ENCODE measurements at regions not wholly inside any gene's neighbourhood (a gene's known extent, or its start where the extent isn't known, plus 50 kb on each side); places are given as distances from the start of the nearest gene placed in this dataset.

- Mint-ChIP-seq H3K9me3 (no peaks in the 10 kb centered on the region), H3K4me3 (no peak overlapping the region), H3K36me3 (no peaks in the 10 kb centered on the region), H3K27me3 (peaks cover 2% of the 10 kb centered on the region), H3K4me1 (no peaks in the 10 kb centered on the region), H3K27ac (no peak overlapping the region)
- ATAC-seq, result no peak
Measured at GRCh38 chr9:20082406-20082805, 293.6 kb upstream of the SLC24A2 start.

DNA sequence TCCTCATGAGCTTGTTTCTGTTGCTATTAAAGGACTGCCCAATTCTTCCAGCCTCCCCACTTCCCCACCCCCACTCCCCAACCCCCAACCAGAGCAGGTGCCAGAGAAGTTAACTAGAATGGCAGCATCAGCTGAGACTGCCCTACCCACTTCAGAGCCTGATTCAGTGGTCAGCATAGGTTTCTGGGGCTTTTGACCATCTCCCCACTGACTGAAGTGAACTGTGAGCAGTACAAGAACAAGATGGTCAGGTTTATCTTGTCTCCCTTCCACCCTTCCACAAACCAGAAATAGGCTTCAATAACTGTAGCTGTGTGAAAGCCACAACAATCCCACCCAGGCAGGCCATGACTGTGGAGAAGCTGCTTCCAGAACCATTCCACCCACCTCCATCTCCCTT, 289.4 kb upstream of the SLC24A2 start:
- no peak overlapping the region for H3K4me3 Mint-ChIP-seq
- H3K36me3 Mint-ChIP-seq, result no peaks in the 10 kb centered on the region
- peaks cover 4% of the 10 kb centered on the region for H3K9me3 Mint-ChIP-seq
- no peaks in the 10 kb centered on the region for H3K4me1 Mint-ChIP-seq
- ATAC-seq, result no peak
- no peaks in the 10 kb centered on the region for H3K27me3 Mint-ChIP-seq
- no peak overlapping the region for H3K27ac Mint-ChIP-seq

DNA sequence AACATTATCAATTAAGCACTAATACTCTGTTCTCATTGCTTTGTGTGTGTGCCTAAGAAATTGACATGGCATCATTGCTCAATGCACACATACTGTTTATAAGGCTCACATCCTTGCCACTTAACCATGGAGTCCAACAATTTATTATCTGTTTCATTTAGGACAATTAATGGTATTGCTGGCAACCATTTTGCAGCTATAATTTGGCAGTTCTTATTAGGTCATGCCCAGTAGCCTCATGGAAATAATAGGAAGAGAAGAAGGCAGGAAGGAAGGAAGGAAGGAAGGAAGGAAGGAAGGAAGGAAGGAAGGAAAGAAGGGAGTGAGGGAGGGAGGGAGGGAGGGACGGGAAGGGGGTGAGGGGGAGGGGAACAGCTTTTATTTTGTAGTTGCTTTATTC, 285.5 kb upstream of the SLC24A2 start:
- peaks cover 6% of the 10 kb centered on the region for H3K9me3 Mint-ChIP-seq

DNA sequence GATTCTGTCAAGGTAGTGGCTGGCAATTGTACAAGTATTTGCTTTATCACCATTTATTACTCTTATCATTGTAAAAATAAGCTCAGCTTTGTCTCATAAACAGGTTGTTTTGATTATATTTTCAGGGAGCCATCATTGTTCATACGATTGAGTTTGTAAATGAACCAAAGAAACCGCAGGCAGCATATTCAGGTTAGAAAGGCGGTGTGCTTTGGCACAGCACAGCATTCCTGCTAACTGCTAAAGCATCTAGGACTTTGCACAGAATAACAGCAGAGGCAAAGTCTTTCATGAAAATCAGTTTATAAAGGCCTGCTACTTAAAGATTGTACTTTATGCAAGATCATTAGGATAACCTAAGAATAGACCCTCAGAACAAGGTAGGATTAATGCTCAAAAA, 281.5 kb upstream of the SLC24A2 start:
- H3K27me3 Mint-ChIP-seq, result no peaks in the 10 kb centered on the region
- no peak overlapping the region for H3K27ac Mint-ChIP-seq
- no peak overlapping the region for H3K4me3 Mint-ChIP-seq
- H3K4me1 Mint-ChIP-seq, result peaks cover 13% of the 10 kb centered on the region
- no peak for ATAC-seq
- peaks cover 6% of the 10 kb centered on the region for H3K9me3 Mint-ChIP-seq
- H3K36me3 Mint-ChIP-seq, result no peaks in the 10 kb centered on the region

More for the DNA sequence above, 285.5 kb upstream of the SLC24A2 start:
- Mint-ChIP-seq H3K27ac (no peak overlapping the region), H3K4me1 (no peaks in the 10 kb centered on the region), H3K27me3 (no peaks in the 10 kb centered on the region), H3K36me3 (no peaks in the 10 kb centered on the region), H3K4me3 (no peak overlapping the region)
- no peak for ATAC-seq

GRCh38 chr9:20065796-20066700, 277.2 kb upstream of the SLC24A2 start:
- H3K4me3 Mint-ChIP-seq, result no peak overlapping the region
- no peaks in the 10 kb centered on the region for H3K27me3 Mint-ChIP-seq

DNA sequence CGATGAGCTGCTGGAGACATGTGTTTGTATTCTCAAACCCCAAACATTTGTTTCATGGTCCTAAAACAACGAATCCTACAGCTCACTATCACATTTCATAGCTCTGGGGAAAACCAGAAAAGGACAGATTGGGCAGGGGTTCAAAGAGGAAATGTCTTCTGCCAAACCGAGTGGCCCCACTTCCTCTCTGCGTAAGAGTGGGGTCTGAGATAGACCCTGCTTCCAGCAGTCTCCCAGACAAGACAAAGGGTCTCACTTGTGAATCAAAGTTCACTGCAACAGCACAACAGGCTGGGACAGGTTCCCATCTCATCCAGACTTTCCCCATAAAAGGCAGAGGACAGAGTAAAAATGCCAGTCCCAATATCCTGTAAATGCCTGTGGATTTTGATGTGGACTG, 276.2 kb upstream of the SLC24A2 start:
- no peaks in the 10 kb centered on the region for H3K36me3 Mint-ChIP-seq
- peak; percentile 20 for ATAC-seq
- H3K27me3 Mint-ChIP-seq, result no peaks in the 10 kb centered on the region
- no peaks in the 10 kb centered on the region for H3K9me3 Mint-ChIP-seq
- peaks cover 23% of the 10 kb centered on the region for H3K4me1 Mint-ChIP-seq
- H3K27ac Mint-ChIP-seq, result no peak overlapping the region
- no peak overlapping the region for H3K4me3 Mint-ChIP-seq

More at GRCh38 chr9:20065796-20066700, 277.2 kb upstream of the SLC24A2 start:
- Mint-ChIP-seq H3K27ac (no peak overlapping the region), H3K4me1 (peaks cover 23% of the 10 kb centered on the region), H3K9me3 (no peaks in the 10 kb centered on the region), H3K36me3 (no peaks in the 10 kb centered on the region)
- ATAC-seq, result no peak

DNA sequence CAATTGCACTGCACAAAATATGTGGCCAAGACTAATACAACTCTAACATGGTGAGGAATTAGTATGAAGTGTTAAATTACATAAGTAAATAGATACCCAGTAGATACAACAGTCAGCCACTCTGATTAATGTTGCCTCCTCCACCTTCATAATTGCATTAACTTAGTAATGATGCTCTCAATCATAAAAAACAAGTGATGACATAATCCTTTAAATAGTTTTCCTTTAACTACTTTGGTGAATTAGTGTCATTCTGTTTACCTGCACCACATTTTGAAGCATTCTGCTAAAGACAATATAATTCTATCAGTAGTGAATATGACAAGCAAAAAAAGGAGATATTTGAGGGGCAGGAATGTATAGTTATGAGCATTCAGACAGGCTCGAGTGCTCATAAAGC, 265.9 kb upstream of the SLC24A2 start:
- Mint-ChIP-seq H3K9me3 (no peaks in the 10 kb centered on the region), H3K27me3 (peaks cover 18% of the 10 kb centered on the region), H3K36me3 (no peaks in the 10 kb centered on the region), H3K4me3 (no peak overlapping the region), H3K4me1 (no peaks in the 10 kb centered on the region), H3K27ac (no peak overlapping the region)
- no peak for ATAC-seq

- no peaks in the 10 kb centered on the region for H3K9me3 Mint-ChIP-seq
- H3K27me3 Mint-ChIP-seq, result no peaks in the 10 kb centered on the region
- peaks cover 11% of the 10 kb centered on the region for H3K4me1 Mint-ChIP-seq
- ATAC-seq, result no peak
- no peak overlapping the region for H3K4me3 Mint-ChIP-seq
- H3K36me3 Mint-ChIP-seq, result no peaks in the 10 kb centered on the region
- no peak overlapping the region for H3K27ac Mint-ChIP-seq
Measured at GRCh38 chr9:20048985-20049384, 260.1 kb upstream of the SLC24A2 start.

- H3K36me3 Mint-ChIP-seq, result no peaks in the 10 kb centered on the region
- peaks cover 15% of the 10 kb centered on the region for H3K4me1 Mint-ChIP-seq
- H3K4me3 Mint-ChIP-seq, result no peak overlapping the region
- no peaks in the 10 kb centered on the region for H3K27me3 Mint-ChIP-seq
- H3K9me3 Mint-ChIP-seq, result no peaks in the 10 kb centered on the region
- no peak overlapping the region for H3K27ac Mint-ChIP-seq
- no peak for ATAC-seq
Measured at GRCh38 chr9:20048437-20048836, 259.6 kb upstream of the SLC24A2 start.

- Mint-ChIP-seq H3K36me3 (no peaks in the 10 kb centered on the region), H3K27me3 (no peaks in the 10 kb centered on the region), H3K27ac (no peak overlapping the region), H3K4me1 (peaks cover 27% of the 10 kb centered on the region), H3K9me3 (no peaks in the 10 kb centered on the region), H3K4me3 (no peak overlapping the region)
- ATAC-seq, result no peak
Measured at GRCh38 chr9:20044686-20045085, 255.8 kb upstream of the SLC24A2 start.

DNA sequence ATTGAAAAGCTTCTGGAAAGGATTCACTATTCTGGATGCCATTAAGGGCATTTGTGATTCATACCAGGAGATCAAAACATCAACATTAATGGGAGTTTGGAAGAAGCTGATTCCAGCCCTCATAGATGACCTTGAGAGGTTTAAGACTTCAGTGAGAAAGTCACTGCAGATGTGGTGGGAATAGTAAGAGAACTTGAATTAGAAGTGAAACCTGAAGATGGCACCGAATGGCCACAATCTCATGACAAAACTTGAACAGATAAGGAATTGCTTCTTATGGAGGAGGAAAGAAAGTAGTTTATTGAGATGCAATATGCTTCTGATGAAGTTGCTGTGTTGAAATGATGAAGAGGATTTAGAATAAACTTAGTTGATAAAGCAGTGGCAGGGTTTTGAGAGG, 254.6 kb upstream of the SLC24A2 start:
- H3K27ac Mint-ChIP-seq, result peak overlapping the region; percentile 56
- H3K27me3 Mint-ChIP-seq, result no peaks in the 10 kb centered on the region
- H3K4me1 Mint-ChIP-seq, result peaks cover 27% of the 10 kb centered on the region
- H3K9me3 Mint-ChIP-seq, result no peaks in the 10 kb centered on the region
- ATAC-seq, result no peak
- no peaks in the 10 kb centered on the region for H3K36me3 Mint-ChIP-seq
- H3K4me3 Mint-ChIP-seq, result peak overlapping the region; percentile 63

DNA sequence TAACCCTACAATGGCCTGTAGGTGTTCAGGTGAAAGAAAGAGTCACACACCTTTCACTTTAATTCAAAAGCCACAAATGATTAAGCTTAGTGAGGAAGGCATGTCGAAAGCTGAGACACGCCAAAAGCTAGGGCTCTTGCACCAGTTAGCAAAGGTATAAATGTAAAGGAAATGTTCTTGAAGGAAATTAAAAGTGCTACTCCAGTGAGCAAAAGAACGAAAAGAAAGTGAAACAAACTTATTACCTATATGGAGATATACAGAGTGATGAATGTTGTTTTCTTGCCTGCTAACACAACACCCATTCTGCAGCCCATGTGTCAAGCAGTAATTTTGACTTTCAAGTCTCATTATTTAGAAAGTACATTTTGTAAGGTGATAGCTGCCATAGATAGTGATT, 254.2 kb upstream of the SLC24A2 start:
- Mint-ChIP-seq H3K36me3 (no peaks in the 10 kb centered on the region), H3K4me3 (peak overlapping the region; percentile 63)
- ATAC-seq, result no peak

GRCh38 chr9:20042128-20042711, 253.4 kb upstream of the SLC24A2 start:
- H3K27me3 Mint-ChIP-seq, result no peaks in the 10 kb centered on the region
- no peak for ATAC-seq
- peak overlapping the region; percentile 56 for H3K27ac Mint-ChIP-seq
- H3K9me3 Mint-ChIP-seq, result no peaks in the 10 kb centered on the region
- H3K4me1 Mint-ChIP-seq, result peaks cover 16% of the 10 kb centered on the region
- H3K36me3 Mint-ChIP-seq, result no peaks in the 10 kb centered on the region
- H3K4me3 Mint-ChIP-seq, result no peak overlapping the region

More for the DNA sequence above, 254.2 kb upstream of the SLC24A2 start:
- Mint-ChIP-seq H3K27me3 (no peaks in the 10 kb centered on the region), H3K27ac (peak overlapping the region; percentile 56), H3K9me3 (no peaks in the 10 kb centered on the region), H3K4me1 (peaks cover 22% of the 10 kb centered on the region)

- no peak for ATAC-seq
- Mint-ChIP-seq H3K27ac (no peak overlapping the region), H3K4me3 (no peak overlapping the region), H3K4me1 (peaks cover 16% of the 10 kb centered on the region), H3K36me3 (no peaks in the 10 kb centered on the region), H3K9me3 (no peaks in the 10 kb centered on the region), H3K27me3 (no peaks in the 10 kb centered on the region)
Measured at GRCh38 chr9:20041697-20042081, 252.9 kb upstream of the SLC24A2 start.

DNA sequence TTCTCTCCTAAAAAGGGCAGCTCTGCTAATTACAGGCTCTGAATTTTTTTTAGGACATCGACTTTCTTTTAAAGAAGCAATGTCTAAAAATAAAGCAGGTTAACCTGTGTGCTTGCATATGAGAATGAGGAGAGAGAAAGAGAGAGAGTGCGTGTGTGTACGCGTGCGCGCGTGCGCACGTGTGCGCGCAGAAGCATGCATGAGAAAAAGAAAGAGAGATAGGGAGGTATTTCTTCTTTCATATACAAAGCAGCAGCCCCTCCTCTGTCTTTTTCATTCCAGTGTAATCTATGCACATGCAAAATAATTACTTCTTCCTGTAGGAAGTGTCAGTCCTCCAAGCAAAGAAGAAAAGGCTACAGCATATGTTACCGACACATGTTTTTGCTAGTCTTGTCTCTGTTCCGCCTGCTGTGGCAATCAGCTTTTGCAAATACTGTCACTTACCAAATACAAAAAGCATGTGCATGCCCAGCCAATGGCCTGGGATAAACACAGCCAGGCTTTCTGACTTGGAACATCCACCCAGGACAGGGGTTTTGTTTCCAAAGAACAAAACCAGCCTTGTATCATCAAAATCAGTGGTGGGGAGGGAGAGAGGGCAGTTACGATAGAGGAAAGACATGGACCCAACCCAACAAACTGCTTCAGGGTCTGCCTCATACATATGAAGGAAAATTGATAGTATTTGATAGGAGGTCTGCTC, 252.3 kb upstream of the SLC24A2 start:
- no peak for ATAC-seq
- H3K36me3 Mint-ChIP-seq, result no peaks in the 10 kb centered on the region
- no peaks in the 10 kb centered on the region for H3K9me3 Mint-ChIP-seq
- H3K4me1 Mint-ChIP-seq, result peaks cover 16% of the 10 kb centered on the region
- no peaks in the 10 kb centered on the region for H3K27me3 Mint-ChIP-seq
- H3K27ac Mint-ChIP-seq, result no peak overlapping the region
- no peak overlapping the region for H3K4me3 Mint-ChIP-seq
